Ovary (tissue), 3 donors: ENCODE measurements at regions not wholly inside any gene's neighbourhood (a gene's known extent, or its start where the extent isn't known, plus 50 kb on each side); places are given as distances from the start of the nearest gene placed in this dataset.

Experiments used
- CTCF ChIP-seq, 3 donors: fragments of 450-650 bp in 2 of 3; fragments of 200-600 bp in 1 of 3; IDR thresholded peaks; one replicate each; pipeline versions ENCODE4 v1.5.1 to v1.8.0; 2016 to 2022; ENCODE audit warnings: antibody characterized with exemption in 3 of 3, mild to moderate bottlenecking in 1 of 3
- EP300 ChIP-seq: sonication (generic); formaldehyde crosslinking; IDR thresholded peaks from one replicate; pipeline ENCODE4 v1.6.1; 2017; ENCODE audit warnings: antibody characterized with exemption
- POLR2A ChIP-seq: fragments of 450-650 bp; IDR thresholded peaks from one replicate; pipeline ENCODE4 v1.6.1; 2017; ENCODE audit warnings: antibody characterized with exemption, mild to moderate bottlenecking, moderate library complexity
- donor health status: DM: no; HTN: no; CAD: no.

GRCh38 chr12:58435647-58436046, 484.7 kb downstream of the LRIG3 start:
- TF ChIP-seq CTCF (IDR thresholded peaks at IDR 0.05) (no peak), POLR2A (no peak), EP300 (no peak)
